Testis (tissue), 2 donors: ENCODE measurements at regions not wholly inside any gene's neighbourhood (a gene's known extent, or its start where the extent isn't known, plus 50 kb on each side); places are given as distances from the start of the nearest gene placed in this dataset.

Experiments used
- CTCF ChIP-seq, 3 experiments: fragments of 450-650 bp in 2 of 3; fragments of 200-600 bp in 1 of 3; sonication (generic) in 1 of 3; IDR thresholded peaks; one replicate each; pipeline ENCODE4 v1.5.1; 2016 to 2019; ENCODE audit warnings: antibody characterized with exemption in 3 of 3, mild to moderate bottlenecking in 2 of 3, moderate library complexity in 1 of 3
- POLR2A ChIP-seq: fragments of 450-650 bp; IDR thresholded peaks from one replicate; pipeline ENCODE4 v1.6.1; 2017; ENCODE audit warnings: antibody characterized with exemption, mild to moderate bottlenecking, moderate library complexity

- TF ChIP-seq CTCF (IDR thresholded peaks at IDR 0.05) (no peak), POLR2A (no peak)
Observed at GRCh38 chr2:67918471-67918870, 144.3 kb downstream of the C1D start.
